Stomach (tissue), 8 donors: ENCODE measurements at regions not wholly inside any gene's neighbourhood (a gene's known extent, or its start where the extent isn't known, plus 50 kb on each side); places are given as distances from the start of the nearest gene placed in this dataset.
"Not testable (repeated sequence)": the region's sequence is repeated elsewhere in the genome, so short reads cannot be mapped to it uniquely, and the experiment has no call there.

Source experiments
- DNase-seq, 2 donors: peaks; one replicate each; pipeline versions ENCODE4 v3.0.0 to v3.0.0-alpha.2; 2013 to 2019
- H3K27ac ChIP-seq, 5 donors: fragments of 200-600 bp in 4 of 5; sonication (generic) in 4 of 5; one replicate each; pipeline ENCODE4 v1.5.1; 2013 to 2019; ENCODE audit warnings: mild to moderate bottlenecking in 1 of 5, moderate library complexity in 1 of 5
- H3K27me3 ChIP-seq, 3 donors: fragments of 200-600 bp; sonication (generic); one replicate each; pipeline ENCODE4 v1.5.1; 2017 to 2019; ENCODE audit warnings: mixed run types in 1 of 3
- H3K36me3 ChIP-seq, 4 donors: fragments of 200-600 bp; sonication (generic); 1 replicate in 3 of 4; 2 replicates in 1 of 4; pipeline ENCODE4 v1.5.1; 2016 to 2019
- H3K4me1 ChIP-seq, 4 donors: fragments of 200-600 bp; sonication (generic); one replicate each; pipeline ENCODE4 v1.5.1; 2016 to 2019
- H3K4me3 ChIP-seq, 4 donors: fragments of 200-600 bp; sonication (generic) in 3 of 4; one replicate each; pipeline ENCODE4 v1.5.1; 2016 to 2019; ENCODE audit warnings: mild to moderate bottlenecking in 1 of 4
- H3K9me3 ChIP-seq, 4 donors: fragments of 200-600 bp; sonication (generic); one replicate each; pipeline ENCODE4 v1.5.1; 2016 to 2019
- CTCF ChIP-seq, 7 experiments: fragments of 450-650 bp in 4 of 7; fragments of 200-600 bp in 3 of 7; sonication (generic) in 3 of 7; IDR thresholded peaks; one replicate each; pipeline ENCODE4 v1.5.1; 2016 to 2019; ENCODE audit warnings: antibody characterized with exemption in 7 of 7, control low read depth in 2 of 7, mild to moderate bottlenecking in 1 of 7
- EP300 ChIP-seq: sonication (generic); formaldehyde crosslinking; IDR thresholded peaks from one replicate; pipeline ENCODE4 v1.6.1; 2017; ENCODE audit warnings: antibody characterized with exemption
- POLR2A ChIP-seq, 4 donors: fragments of 450-650 bp; IDR thresholded peaks; one replicate each; pipeline ENCODE4 v1.6.1; 2016; ENCODE audit warnings: antibody characterized with exemption in 4 of 4, control low read depth in 2 of 4, mild to moderate bottlenecking in 1 of 4, moderate library complexity in 1 of 4
- POLR2AphosphoS5 ChIP-seq, 3 donors: sonication (generic); formaldehyde crosslinking; IDR thresholded peaks; one replicate each; pipeline ENCODE4 v1.6.1; 2016; ENCODE audit warnings: antibody characterized with exemption in 3 of 3
- WGBS, 5 donors: extraction: QIAGEN DNeasy Blood & Tissue Kit in 3 of 5; methylation state at CpG; one replicate each; pipeline versions ENCODE4 v1.1.5 to v1.1.7; 2013 to 2018; 5-methylcytosine and 5-hydroxymethylcytosine counted together
- intact Hi-C: fragments of 100-400 bp; cut with DNase I; formaldehyde crosslinking; loops from one replicate; pipeline ENCODE4 v1.15.1; 2023; ENCODE audit warnings: low total_unique reads
- donor health status: healthy with polysubstance abuse.
- donor health status: Bipolar disorder and iron deficiency.
- donor health status: healthy.

- no peak overlapping the region for H3K4me3 ChIP-seq
- no peak for DNase-seq
- intact Hi-C loops: no loop called here
- 78 to 88% (median 82%) methylated on average over 18 of the region's 18 CpGs for WGBS, 5 donors
- no peak for TF ChIP-seq POLR2AphosphoS5 (IDR thresholded peaks at IDR 0.05)
- TF ChIP-seq CTCF (IDR thresholded peaks at IDR 0.05): no peak
- TF ChIP-seq EP300: no peak
- no peak for TF ChIP-seq POLR2A (IDR thresholded peaks at IDR 0.05)
- H3K9me3 ChIP-seq: no peaks in the 10 kb centered on the region
- peaks cover 0 to 52% (median 0%) of the 10 kb centered on the region in 3 donors for H3K27me3 ChIP-seq
- H3K36me3 ChIP-seq: no peaks in the 10 kb centered on the region
- no peaks in the 10 kb centered on the region for H3K4me1 ChIP-seq
- no peak overlapping the region for H3K27ac ChIP-seq
Measured at GRCh38 chr12:131557078-131557709, 153.7 kb upstream of the SFSWAP start.

- H3K4me3 ChIP-seq: no peak overlapping the region
- intact Hi-C loops: no loop called here
- no peaks in the 10 kb centered on the region for H3K9me3 ChIP-seq
- H3K27ac ChIP-seq: no peak overlapping the region
- H3K36me3 ChIP-seq: no peaks in the 10 kb centered on the region
- no peak for DNase-seq
- WGBS, 5 donors: 72 to 86% (median 77%) methylated on average over 13 to 16 of the region's 17 CpGs
- H3K4me1 ChIP-seq: no peaks in the 10 kb centered on the region
- no peak for TF ChIP-seq EP300
- TF ChIP-seq POLR2A (IDR thresholded peaks at IDR 0.05): no peak
- TF ChIP-seq CTCF (IDR thresholded peaks at IDR 0.05): no peak
- TF ChIP-seq POLR2AphosphoS5 (IDR thresholded peaks at IDR 0.05): no peak
- H3K27me3 ChIP-seq: peaks cover 0 to 56% (median 0%) of the 10 kb centered on the region in 3 donors
Measured at GRCh38 chr12:131559517-131560516, 151.1 kb upstream of the SFSWAP start.

DNA sequence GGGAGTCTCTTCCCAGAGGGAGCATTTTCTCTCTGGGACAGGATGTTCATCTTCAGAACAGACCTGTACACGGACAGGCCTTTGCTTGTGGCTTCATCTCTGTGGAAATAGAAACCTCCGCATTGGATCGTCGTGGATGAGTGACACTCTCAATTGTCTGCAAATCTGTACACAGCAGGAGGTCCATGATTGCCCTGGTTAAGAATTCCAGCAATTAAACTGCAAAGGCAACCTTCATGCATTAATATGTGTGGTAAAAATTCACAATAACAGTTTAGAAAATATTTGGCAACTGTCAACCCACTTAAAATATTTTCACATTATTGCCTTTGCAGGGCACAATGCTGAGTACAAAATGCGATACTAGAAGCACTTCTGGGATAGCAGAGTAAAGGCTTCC is 149.8 kb upstream of the SFSWAP start:
- H3K4me1 ChIP-seq: no peaks in the 10 kb centered on the region
- intact Hi-C loops: no loop called here
- TF ChIP-seq EP300 (no peak), POLR2A (IDR thresholded peaks at IDR 0.05) (no peak), CTCF (IDR thresholded peaks at IDR 0.05) (no peak), POLR2AphosphoS5 (IDR thresholded peaks at IDR 0.05) (no peak)
- H3K27ac ChIP-seq: no peak overlapping the region
- peaks cover 0 to 56% (median 5%) of the 10 kb centered on the region in 3 donors for H3K27me3 ChIP-seq
- no peaks in the 10 kb centered on the region for H3K9me3 ChIP-seq
- no peak for DNase-seq
- WGBS, 5 donors: 69 to 83% (median 75%) methylated on average over 5 of the region's 5 CpGs
- no peaks in the 10 kb centered on the region for H3K36me3 ChIP-seq
- H3K4me3 ChIP-seq: no peak overlapping the region

DNA sequence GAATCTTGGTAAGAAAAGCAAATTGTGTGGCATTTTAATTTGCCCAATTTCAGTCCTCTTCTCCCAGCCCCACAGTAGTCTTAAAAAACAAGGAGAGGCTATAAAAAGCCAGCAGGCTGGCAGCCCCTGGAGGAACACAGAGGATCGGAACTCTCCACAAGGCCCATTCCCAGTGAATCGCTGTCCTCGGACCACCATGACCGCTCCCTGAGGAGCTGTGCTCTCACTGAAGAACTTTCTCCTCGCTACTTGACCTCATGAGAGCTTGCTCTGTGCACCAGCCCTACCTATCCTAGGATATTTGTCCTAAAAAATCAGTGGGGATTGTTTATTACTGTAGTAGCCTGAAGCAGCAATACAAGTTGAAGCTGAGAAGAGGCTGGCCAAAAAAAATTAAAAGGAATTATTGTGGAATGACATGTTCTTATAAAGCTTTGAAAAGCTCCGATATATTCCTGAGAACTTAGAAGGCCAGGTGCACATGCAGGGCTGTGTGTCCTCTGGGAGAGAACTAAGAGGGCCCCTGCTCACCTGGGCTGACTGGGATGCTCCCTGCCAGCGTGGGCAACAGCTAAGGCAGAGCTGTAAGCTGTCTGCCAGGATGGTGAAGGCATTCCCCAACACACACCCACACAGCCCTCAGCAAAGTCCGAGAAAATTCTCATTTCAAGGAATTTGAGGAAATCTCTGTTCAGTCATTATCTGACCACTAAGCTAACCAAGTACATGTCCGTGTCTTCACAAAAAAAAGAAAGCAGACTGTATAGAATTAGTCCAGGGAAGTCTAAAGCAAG is 148.8 kb upstream of the SFSWAP start:
- no peaks in the 10 kb centered on the region for H3K36me3 ChIP-seq
- H3K4me1 ChIP-seq: no peaks in the 10 kb centered on the region
- no peak for DNase-seq
- TF ChIP-seq CTCF (IDR thresholded peaks at IDR 0.05) (no peak), EP300 (no peak), POLR2AphosphoS5 (IDR thresholded peaks at IDR 0.05) (no peak), POLR2A (IDR thresholded peaks at IDR 0.05) (no peak)
- no peak overlapping the region for H3K4me3 ChIP-seq
- WGBS, 5 donors: 72 to 81% (median 74%) methylated on average over 9 of the region's 9 CpGs
- H3K9me3 ChIP-seq: no peaks in the 10 kb centered on the region
- no peak overlapping the region for H3K27ac ChIP-seq
- H3K27me3 ChIP-seq: peaks cover 0 to 56% (median 9%) of the 10 kb centered on the region in 3 donors
- intact Hi-C loops: no loop called here

DNA sequence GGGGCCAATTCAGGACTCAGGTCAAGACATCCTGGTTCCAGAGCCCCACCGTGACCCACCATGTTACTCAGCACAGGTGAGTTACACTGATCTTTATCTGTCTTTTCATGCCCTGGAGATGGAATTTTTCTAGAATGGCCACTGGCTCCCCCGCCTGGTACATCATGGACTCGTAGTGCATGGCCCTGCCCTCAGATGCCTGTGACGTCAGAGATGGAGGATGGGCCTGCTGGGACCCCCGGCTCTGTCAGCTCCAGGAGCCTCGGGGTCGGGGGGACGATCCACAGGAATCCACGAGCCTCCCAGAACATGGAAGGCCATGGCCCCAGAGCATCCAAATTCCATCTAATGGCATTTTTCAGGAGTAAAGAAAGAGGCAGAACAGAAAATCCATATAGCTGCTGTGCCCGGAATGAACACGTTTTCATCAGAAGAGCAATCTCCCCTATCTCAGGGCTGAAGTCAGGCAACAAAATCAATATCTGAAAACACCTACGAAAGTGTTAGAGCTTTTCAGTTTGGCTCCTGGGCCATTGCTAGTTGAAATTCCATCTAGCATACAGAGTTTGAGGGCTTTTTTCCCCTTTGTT is 146.7 kb upstream of the SFSWAP start:
- WGBS, 5 donors: 15 to 30% (median 27%) methylated on average over 11 to 12 of the region's 12 CpGs
- H3K36me3 ChIP-seq, H3K4me1 ChIP-seq, H3K27ac ChIP-seq, intact Hi-C loops, H3K9me3 ChIP-seq, H3K4me3 ChIP-seq, DNase-seq: not testable (repeated sequence)
- peaks cover 0 to 63% (median 9%) of the 10 kb centered on the region in 3 donors for H3K27me3 ChIP-seq
